ENCODE measurements at regions not wholly inside any gene's neighbourhood (a gene's known extent, or its start where the extent isn't known, plus 50 kb on each side); places are given as distances from the start of the nearest gene placed in this dataset.

DNA sequence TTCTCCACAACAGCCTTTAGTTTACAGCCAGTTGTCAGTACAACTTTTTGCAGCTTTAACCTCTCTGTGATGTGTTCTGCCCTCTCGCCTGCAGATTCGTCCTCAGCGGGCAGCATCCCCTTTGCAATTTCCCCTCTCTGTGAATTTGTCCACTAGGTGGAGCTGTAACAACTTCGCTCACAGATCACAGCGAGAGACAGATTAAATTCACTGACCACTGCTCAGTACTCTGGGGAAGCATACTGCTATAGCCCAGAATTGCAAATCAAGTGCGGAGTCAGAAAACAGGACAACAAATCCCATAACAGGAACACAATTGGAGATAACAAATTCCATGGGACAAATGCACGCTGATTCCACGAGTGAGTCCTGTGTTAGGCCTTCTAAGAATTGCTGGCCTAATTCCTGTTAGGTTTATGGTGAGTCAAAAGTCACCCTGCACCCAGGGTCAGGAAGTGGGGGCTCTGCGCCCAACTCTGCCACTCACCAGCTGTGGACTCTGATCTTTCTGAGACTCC lies 2124.9 kb downstream of the MAT2B start:
- Histone ChIP-seq H3K36me3 (no peaks in the 10 kb centered on the region), H4K20me1 (no peaks in the 10 kb centered on the region), H3K4me2 (no peak overlapping the region), H3K9ac (no peak overlapping the region), H3K27me3 (no peaks in the 10 kb centered on the region), H3K4me3 (no peak overlapping the region), H3K9me3 (no peaks in the 10 kb centered on the region), H3K4me1 (no peaks in the 10 kb centered on the region), H3K27ac (no peak overlapping the region)
- no peak for TF ChIP-seq Cebpa-rat (IDR thresholded peaks at IDR 0.05)

DNA sequence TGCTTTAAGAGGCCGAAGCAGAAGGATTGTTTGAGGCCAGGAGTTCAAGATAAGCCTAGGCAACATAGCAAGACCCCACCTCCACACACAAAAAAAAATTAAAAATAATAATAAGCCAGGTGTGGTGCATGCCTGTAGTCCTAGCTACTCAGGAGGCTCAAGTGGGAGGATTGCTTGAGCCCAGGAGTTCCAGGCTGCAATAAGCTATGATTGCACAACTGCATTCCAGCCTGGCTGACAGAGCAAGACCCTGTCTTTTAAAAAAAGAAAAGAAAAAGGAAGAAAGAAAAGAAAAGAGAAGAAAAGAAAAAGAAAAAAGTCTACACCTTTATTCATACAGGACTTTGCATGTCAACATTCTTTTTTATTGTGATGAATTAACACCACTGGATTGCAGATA lies 2125.8 kb downstream of the MAT2B start:
- Histone ChIP-seq H3K4me2 (no peak overlapping the region), H3K27me3 (no peaks in the 10 kb centered on the region), H3K36me3 (no peaks in the 10 kb centered on the region), H3K4me1 (no peaks in the 10 kb centered on the region), H3K27ac (no peak overlapping the region), H3K9ac (no peak overlapping the region), H3K9me3 (no peaks in the 10 kb centered on the region), H4K20me1 (no peaks in the 10 kb centered on the region), H3K4me3 (no peak overlapping the region)
- no peak for TF ChIP-seq Cebpa-rat (IDR thresholded peaks at IDR 0.05)

DNA sequence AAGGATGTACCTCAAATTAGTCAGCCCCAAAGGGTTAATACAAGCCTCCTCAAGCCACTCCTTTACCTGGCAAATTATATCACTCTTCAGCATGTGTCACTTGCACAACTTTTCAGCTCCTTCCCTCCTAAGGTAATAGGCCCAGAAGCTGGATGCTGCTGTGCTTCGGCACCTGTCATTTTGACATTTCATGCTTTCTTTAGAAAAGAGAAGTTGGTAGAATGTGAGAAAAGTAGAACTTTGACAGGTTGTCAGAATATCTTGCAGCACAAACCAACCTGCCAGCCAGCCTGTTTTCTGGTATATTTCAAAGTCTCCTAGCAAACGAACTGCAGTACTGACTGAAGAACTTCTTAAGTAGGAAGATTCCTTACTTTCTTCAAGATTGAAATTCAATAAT lies 2136.9 kb downstream of the MAT2B start:
- no peaks in the 10 kb centered on the region for H3K9me3 ChIP-seq
- H3K27ac ChIP-seq, result no peak overlapping the region
- TF ChIP-seq Cebpa-rat (IDR thresholded peaks at IDR 0.05), result no peak
- H4K20me1 ChIP-seq, result no peaks in the 10 kb centered on the region
- no peak overlapping the region for H3K9ac ChIP-seq
- H3K4me1 ChIP-seq, result no peaks in the 10 kb centered on the region
- H3K4me2 ChIP-seq, result no peak overlapping the region
- H3K27me3 ChIP-seq, result no peaks in the 10 kb centered on the region
- H3K4me3 ChIP-seq, result no peak overlapping the region
- H3K36me3 ChIP-seq, result no peaks in the 10 kb centered on the region

DNA sequence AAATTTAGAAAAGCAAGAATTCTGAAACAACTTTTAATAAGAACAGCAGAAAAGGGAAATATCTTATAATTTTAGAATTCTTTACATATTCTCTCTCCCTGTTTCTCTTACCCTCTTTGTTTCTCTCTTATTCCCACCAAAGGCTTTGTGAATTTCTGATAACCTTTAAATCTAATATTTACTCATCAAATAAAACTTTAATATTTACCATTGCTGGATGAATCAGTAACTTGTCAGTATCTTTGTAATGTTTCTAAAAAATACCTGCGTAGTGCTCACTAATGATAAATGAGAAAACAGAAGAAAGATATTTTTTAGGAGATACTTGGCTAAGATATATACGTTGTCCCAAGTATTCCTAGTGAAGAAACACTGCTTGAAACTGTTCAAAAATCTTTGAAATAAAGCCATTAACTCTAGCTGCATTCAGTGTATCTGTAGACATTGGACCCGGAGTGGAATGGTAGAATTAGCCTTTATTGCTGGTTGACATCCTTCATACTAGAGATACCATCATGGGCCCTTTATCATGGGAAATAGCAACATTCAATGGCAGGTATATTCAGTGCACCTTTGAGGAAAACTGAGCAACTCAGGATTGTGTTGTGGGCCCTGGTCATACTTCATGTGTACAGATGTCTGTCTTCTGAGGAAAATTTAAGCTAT lies 2160.4 kb downstream of the MAT2B start:
- Histone ChIP-seq H3K27me3 (no peaks in the 10 kb centered on the region), H3K4me3 (no peak overlapping the region), H3K27ac (no peak overlapping the region), H4K20me1 (no peaks in the 10 kb centered on the region), H3K36me3 (no peaks in the 10 kb centered on the region), H3K9me3 (no peaks in the 10 kb centered on the region), H3K9ac (no peak overlapping the region), H3K4me2 (no peak overlapping the region), H3K4me1 (no peaks in the 10 kb centered on the region)
- no peak for TF ChIP-seq Cebpa-rat (IDR thresholded peaks at IDR 0.05)

DNA sequence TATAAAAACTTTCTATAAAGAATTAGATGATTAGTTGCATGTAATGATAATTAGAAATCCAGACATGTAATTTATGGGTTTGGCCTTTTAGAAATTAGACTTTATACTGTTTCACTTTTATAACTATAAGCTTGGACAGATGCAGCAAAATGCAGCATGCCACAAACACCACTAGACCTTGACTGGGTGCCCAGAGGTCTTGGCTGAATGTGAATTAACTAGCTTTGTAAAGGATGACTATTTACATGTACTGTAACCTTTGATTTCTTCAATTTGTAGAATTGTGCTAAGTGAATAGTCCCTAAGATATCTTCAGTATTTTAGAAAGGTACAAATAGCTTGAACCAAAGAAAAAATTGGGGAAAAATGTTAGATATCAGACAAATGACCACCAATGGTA lies 2168.1 kb downstream of the MAT2B start:
- H3K27ac ChIP-seq, result no peak overlapping the region
- no peak for TF ChIP-seq Cebpa-rat (IDR thresholded peaks at IDR 0.05)
- H3K4me3 ChIP-seq, result no peak overlapping the region
- no peaks in the 10 kb centered on the region for H3K27me3 ChIP-seq
- H3K36me3 ChIP-seq, result no peaks in the 10 kb centered on the region
- no peaks in the 10 kb centered on the region for H4K20me1 ChIP-seq
- H3K4me2 ChIP-seq, result no peak overlapping the region
- H3K9me3 ChIP-seq, result no peaks in the 10 kb centered on the region
- H3K4me1 ChIP-seq, result no peaks in the 10 kb centered on the region
- no peak overlapping the region for H3K9ac ChIP-seq

DNA sequence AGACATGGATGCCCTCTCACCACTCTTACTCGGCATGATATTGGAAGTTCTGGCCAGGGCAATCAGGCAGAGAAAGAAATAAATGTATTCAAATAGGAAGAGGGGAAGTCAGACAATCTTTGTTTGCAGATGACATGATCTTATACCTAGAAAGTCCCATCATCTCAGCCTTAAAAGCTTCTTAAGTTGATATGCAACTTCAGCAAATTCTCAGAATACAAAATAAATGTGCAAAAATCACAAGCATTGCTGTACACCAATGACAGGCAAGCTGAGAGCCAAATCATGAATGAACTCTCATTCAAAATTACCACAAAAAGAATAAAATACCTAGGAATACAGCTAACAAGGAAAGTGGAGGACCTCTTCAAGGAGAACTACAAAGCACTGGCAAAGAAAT lies 2190.4 kb downstream of the MAT2B start:
- H3K9me3 ChIP-seq, result no peaks in the 10 kb centered on the region

DNA sequence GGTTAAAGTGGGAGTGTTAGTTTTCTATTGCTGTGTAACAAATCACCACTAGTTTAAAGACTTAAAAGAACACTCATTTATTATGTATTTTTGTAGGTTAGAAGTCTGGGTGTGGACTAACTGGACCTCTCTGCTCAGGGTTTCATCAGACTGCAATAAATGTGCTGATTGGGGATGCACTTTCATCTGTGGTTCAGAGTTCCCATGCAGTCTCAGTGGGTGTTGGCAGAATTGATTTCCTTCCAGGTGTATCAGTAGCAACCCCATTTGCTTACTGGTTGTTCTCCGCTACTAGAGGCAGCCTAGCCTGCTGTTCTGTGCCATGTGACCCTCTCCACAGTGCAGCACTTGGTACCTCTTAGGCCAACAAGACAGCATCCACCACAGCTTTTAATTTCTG lies 2200.5 kb downstream of the MAT2B start:
- no peaks in the 10 kb centered on the region for H3K36me3 ChIP-seq
- H3K4me3 ChIP-seq, result no peak overlapping the region
- H3K9ac ChIP-seq, result no peak overlapping the region
- H3K9me3 ChIP-seq, result no peaks in the 10 kb centered on the region
- TF ChIP-seq Cebpa-rat (IDR thresholded peaks at IDR 0.05), result no peak
- no peaks in the 10 kb centered on the region for H3K4me1 ChIP-seq
- no peaks in the 10 kb centered on the region for H3K27me3 ChIP-seq
- no peaks in the 10 kb centered on the region for H4K20me1 ChIP-seq
- no peak overlapping the region for H3K27ac ChIP-seq
- H3K4me2 ChIP-seq, result no peak overlapping the region

More for the DNA sequence above, 2190.4 kb downstream of the MAT2B start:
- Histone ChIP-seq H3K4me2 (no peak overlapping the region), H3K9ac (no peak overlapping the region), H4K20me1 (no peaks in the 10 kb centered on the region), H3K4me1 (no peaks in the 10 kb centered on the region), H3K27me3 (no peaks in the 10 kb centered on the region), H3K27ac (no peak overlapping the region), H3K4me3 (no peak overlapping the region), H3K36me3 (no peaks in the 10 kb centered on the region)
- no peak for TF ChIP-seq Cebpa-rat (IDR thresholded peaks at IDR 0.05)

DNA sequence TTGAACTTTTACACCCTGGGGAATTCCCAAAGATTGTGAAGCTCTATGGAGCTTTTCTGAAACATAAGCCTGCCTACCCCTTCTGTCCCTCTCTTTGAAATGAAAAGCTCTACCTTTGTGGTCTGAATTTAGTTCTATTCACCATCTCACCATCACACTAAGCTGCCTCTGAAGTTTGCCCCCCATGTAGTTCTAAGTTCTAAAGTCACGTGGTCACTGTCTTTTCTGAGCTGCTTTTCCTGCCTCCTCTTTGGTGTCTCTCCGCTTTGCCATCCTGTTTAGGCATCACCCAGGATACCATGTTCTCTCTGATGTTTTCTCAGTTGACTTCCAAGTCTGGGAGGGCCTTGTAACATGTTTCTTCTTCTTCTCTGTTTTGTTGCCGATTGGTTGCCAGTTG lies 2206.6 kb downstream of the MAT2B start:
- no peak overlapping the region for H3K4me2 ChIP-seq
- TF ChIP-seq Cebpa-rat (IDR thresholded peaks at IDR 0.05), result no peak
- H3K4me3 ChIP-seq, result no peak overlapping the region
- no peaks in the 10 kb centered on the region for H3K9me3 ChIP-seq
- no peaks in the 10 kb centered on the region for H3K27me3 ChIP-seq
- no peaks in the 10 kb centered on the region for H3K4me1 ChIP-seq
- H4K20me1 ChIP-seq, result no peaks in the 10 kb centered on the region
- no peaks in the 10 kb centered on the region for H3K36me3 ChIP-seq
- H3K9ac ChIP-seq, result no peak overlapping the region
- no peak overlapping the region for H3K27ac ChIP-seq

DNA sequence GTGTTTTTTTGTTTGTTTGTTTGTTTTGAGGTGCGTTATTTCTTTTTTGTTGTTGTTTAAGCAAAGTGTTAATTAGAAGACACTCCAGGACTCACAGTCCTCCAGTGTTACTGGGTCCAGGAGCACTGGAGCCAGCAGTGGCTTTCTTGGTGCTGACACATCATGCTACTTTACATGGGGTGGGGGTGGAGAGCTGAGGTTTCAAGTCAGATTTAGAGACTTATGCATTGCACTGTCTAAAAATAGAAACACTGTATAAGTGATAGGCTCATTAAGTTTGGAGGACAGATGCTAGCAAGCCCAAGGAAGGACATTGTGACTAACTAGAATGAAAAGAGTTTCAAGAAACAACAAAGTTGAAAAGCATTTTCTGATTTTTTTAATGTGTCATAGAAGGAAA lies 2209.2 kb downstream of the MAT2B start:
- H4K20me1 ChIP-seq, result no peaks in the 10 kb centered on the region
- no peak for TF ChIP-seq Cebpa-rat (IDR thresholded peaks at IDR 0.05)
- no peak overlapping the region for H3K27ac ChIP-seq
- H3K36me3 ChIP-seq, result no peaks in the 10 kb centered on the region
- H3K9ac ChIP-seq, result no peak overlapping the region
- no peak overlapping the region for H3K4me3 ChIP-seq
- no peaks in the 10 kb centered on the region for H3K27me3 ChIP-seq
- no peak overlapping the region for H3K4me2 ChIP-seq
- H3K9me3 ChIP-seq, result no peaks in the 10 kb centered on the region
- H3K4me1 ChIP-seq, result no peaks in the 10 kb centered on the region

DNA sequence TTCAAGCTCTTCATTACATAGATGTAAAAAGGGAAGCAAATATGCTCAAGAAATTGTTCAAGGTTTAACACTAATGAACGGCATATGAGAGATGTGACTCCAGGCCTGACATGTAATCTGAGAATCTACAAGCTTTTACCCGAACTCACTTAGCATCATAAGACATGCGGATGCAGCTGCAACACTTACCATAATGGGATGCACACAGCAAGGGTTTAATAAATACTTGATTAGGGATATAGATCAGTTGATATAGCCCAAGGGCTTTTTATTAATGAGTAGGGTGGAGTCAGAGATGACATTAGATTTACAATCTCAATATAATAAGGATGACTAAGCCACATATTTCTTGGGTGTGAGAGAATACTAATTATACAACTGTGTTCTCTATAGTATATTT lies 2215.5 kb downstream of the MAT2B start:
- H3K27me3 ChIP-seq, result no peaks in the 10 kb centered on the region
- H3K27ac ChIP-seq, result no peak overlapping the region
- no peaks in the 10 kb centered on the region for H3K9me3 ChIP-seq
- no peak for TF ChIP-seq Cebpa-rat (IDR thresholded peaks at IDR 0.05)
- no peak overlapping the region for H3K4me3 ChIP-seq
- H4K20me1 ChIP-seq, result no peaks in the 10 kb centered on the region
- no peaks in the 10 kb centered on the region for H3K4me1 ChIP-seq
- no peak overlapping the region for H3K9ac ChIP-seq
- H3K4me2 ChIP-seq, result no peak overlapping the region
- H3K36me3 ChIP-seq, result no peaks in the 10 kb centered on the region

DNA sequence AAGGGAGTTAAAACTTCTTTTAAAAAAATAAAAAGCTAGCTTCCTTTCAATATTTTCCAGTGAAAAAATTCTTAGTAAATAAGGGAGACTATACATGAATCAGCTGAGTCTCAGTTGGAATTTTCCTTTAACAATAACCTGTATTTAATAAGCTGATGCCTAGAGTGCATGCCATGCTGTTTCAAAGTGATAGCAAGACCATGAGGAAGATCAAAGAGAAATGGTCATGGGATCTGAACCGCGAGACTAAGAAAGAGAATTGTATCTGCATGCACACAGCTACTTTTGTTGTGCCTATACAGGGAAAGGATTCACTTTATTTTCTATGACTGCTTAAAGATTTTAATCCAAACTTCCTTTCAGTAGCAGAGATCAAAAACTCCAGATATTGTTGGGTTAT lies 2217.0 kb downstream of the MAT2B start:
- Histone ChIP-seq H3K4me3 (no peak overlapping the region), H3K9ac (no peak overlapping the region), H3K27me3 (no peaks in the 10 kb centered on the region), H3K4me1 (no peaks in the 10 kb centered on the region), H3K27ac (no peak overlapping the region), H3K9me3 (no peaks in the 10 kb centered on the region), H4K20me1 (no peaks in the 10 kb centered on the region), H3K4me2 (no peak overlapping the region), H3K36me3 (no peaks in the 10 kb centered on the region)
- no peak for TF ChIP-seq Cebpa-rat (IDR thresholded peaks at IDR 0.05)
